Liver (tissue), 7 donors: ENCODE measurements at regions not wholly inside any gene's neighbourhood (a gene's known extent, or its start where the extent isn't known, plus 50 kb on each side); places are given as distances from the start of the nearest gene placed in this dataset.

Experiments
- DNase-seq: peaks from one replicate; pipeline ENCODE4 v3.0.0-alpha.2; 2017; ENCODE audit warnings: low spot score
- H3K27ac ChIP-seq, 2 donors: one replicate each; pipeline ENCODE4 v1.7.0; 2013; ENCODE audit warnings: inconsistent platforms in 2 of 2, low read length in 2 of 2, control low read depth in 1 of 2, low read depth in 1 of 2, mild to moderate bottlenecking in 1 of 2
- H3K27me3 ChIP-seq, 4 donors: one replicate each; pipeline versions ENCODE4 v1.6.1 to v1.7.0; 2013; ENCODE audit warnings: low read length in 3 of 4, inconsistent platforms in 1 of 4, mild to moderate bottlenecking in 1 of 4, moderate library complexity in 1 of 4; ENCODE audit not compliant: control insufficient read depth in 4 of 4, insufficient read depth in 4 of 4
- H3K36me3 ChIP-seq, 4 donors: one replicate each; pipeline versions ENCODE4 v1.6.1 to v1.7.0; 2013; ENCODE audit warnings: low read length in 3 of 4, mild to moderate bottlenecking in 3 of 4, low read depth in 1 of 4, moderate library complexity in 1 of 4; ENCODE audit not compliant: control insufficient read depth in 4 of 4, insufficient read depth in 3 of 4
- H3K4me1 ChIP-seq, 4 donors: one replicate each; pipeline versions ENCODE4 v1.6.1 to v1.7.0; 2013; ENCODE audit warnings: low read length in 3 of 4, mild to moderate bottlenecking in 3 of 4, moderate library complexity in 1 of 4; ENCODE audit not compliant: control insufficient read depth in 4 of 4, insufficient read depth in 4 of 4
- H3K4me3 ChIP-seq, 3 donors: one replicate each; pipeline versions ENCODE4 v1.6.1 to v1.7.0; 2013; ENCODE audit warnings: low read length in 3 of 3, control low read depth in 1 of 3, low read depth in 1 of 3, mild to moderate bottlenecking in 1 of 3
- H3K9ac ChIP-seq, 2 donors: one replicate each; pipeline ENCODE4 v1.7.0; 2013; ENCODE audit warnings: low read length in 2 of 2, mild to moderate bottlenecking in 2 of 2, moderate library complexity in 2 of 2, control low read depth in 1 of 2, low read depth in 1 of 2
- H3K9me3 ChIP-seq, 4 donors: one replicate each; pipeline versions ENCODE4 v1.6.1 to v1.7.0; 2013; ENCODE audit warnings: low read length in 3 of 4; ENCODE audit not compliant: control insufficient read depth in 4 of 4
- EGR1 ChIP-seq, 2 donors: IDR thresholded peaks; 2 replicates each; pipeline ENCODE4 v1.6.1; 2016 to 2018; ENCODE audit warnings: antibody characterized with exemption in 2 of 2, low read depth in 2 of 2
- FOXA1 ChIP-seq: IDR thresholded peaks from 2 replicates; pipeline ENCODE4 v1.6.1; 2016; ENCODE audit warnings: antibody characterized with exemption
- FOXA2 ChIP-seq: IDR thresholded peaks from 2 replicates; pipeline ENCODE4 v1.6.1; 2016; ENCODE audit warnings: antibody characterized with exemption
- HNF4A ChIP-seq, 2 donors: conservative IDR thresholded peaks; 2 replicates each; pipeline ENCODE4 v1.6.1; 2016; ENCODE audit warnings: antibody characterized with exemption in 2 of 2, mild to moderate bottlenecking in 2 of 2
- HNF4G ChIP-seq: IDR thresholded peaks from 2 replicates; pipeline ENCODE4 v1.6.1; 2016; ENCODE audit warnings: antibody characterized with exemption
- JUND ChIP-seq, 2 donors: IDR thresholded peaks; 2 replicates each; pipeline ENCODE4 v1.6.1; 2016; ENCODE audit warnings: antibody characterized with exemption in 2 of 2
- RAD21 ChIP-seq, 2 donors: IDR thresholded peaks; 2 replicates each; pipeline ENCODE4 v1.6.1; 2016; ENCODE audit warnings: antibody characterized with exemption in 2 of 2, mild to moderate bottlenecking in 2 of 2
- SP1 ChIP-seq: IDR thresholded peaks from 2 replicates; pipeline ENCODE4 v1.6.1; 2018; ENCODE audit warnings: antibody characterized with exemption, mild to moderate bottlenecking
- TAF1 ChIP-seq: conservative IDR thresholded peaks from 2 replicates; pipeline ENCODE4 v1.6.1; 2016; ENCODE audit warnings: antibody characterized with exemption, mild to moderate bottlenecking
- YY1 ChIP-seq: IDR thresholded peaks from 2 replicates; pipeline ENCODE4 v1.6.1; 2016; ENCODE audit warnings: antibody characterized with exemption, mild to moderate bottlenecking
- WGBS: extraction: QIAGEN DNeasy Blood & Tissue Kit; methylation state at CpG from one replicate; pipeline ENCODE4 v1.1.7; 2013; 5-methylcytosine and 5-hydroxymethylcytosine counted together
- TF ChIP-seq, protein P1 (sequence below): IDR thresholded peaks from 2 replicates; pipeline ENCODE4 v1.6.1; 2016; ENCODE audit warnings: antibody characterized with exemption
- TF ChIP-seq, protein P2 (sequence below): IDR thresholded peaks from 2 replicates; pipeline ENCODE4 v1.6.1; 2016; ENCODE audit warnings: antibody characterized with exemption, mild to moderate bottlenecking
- TF ChIP-seq, protein P3 (sequence below): IDR thresholded peaks from 2 replicates; pipeline ENCODE4 v1.6.1; 2016; ENCODE audit warnings: antibody characterized with exemption
- donor health status: healthy.
- donor health status: healthy.
- donor health status: healthy.
- donor health status: healthy.

DNA sequence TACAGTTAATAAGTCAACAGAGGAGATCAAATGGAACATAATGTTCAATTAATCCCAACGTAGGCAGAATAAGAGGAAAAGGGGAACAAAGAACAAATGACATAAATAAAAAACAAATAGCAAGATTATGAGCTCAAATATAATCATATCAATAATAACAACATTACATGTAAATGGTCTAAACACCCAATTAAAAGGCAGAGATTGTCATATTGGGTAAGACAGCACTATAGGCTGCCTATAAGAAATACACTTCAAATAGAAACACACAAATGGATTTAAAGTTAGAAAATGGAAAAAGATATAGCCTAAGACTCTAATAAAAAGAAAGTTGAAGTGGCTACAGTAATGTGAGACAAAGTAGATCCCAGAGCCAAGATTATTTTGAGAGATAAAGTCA is 126.4 kb upstream of the PTER start:
- Histone ChIP-seq H3K27me3 (peaks cover 0 to 2% (median 0%) of the 10 kb centered on the region in 4 donors), H3K4me3 (no peak overlapping the region), H3K4me1 (no peaks in the 10 kb centered on the region), H3K27ac (no peak overlapping the region), H3K36me3 (no peaks in the 10 kb centered on the region), H3K9me3 (peaks cover 0 to 7% (median 3%) of the 10 kb centered on the region in 4 donors), H3K9ac (no peak overlapping the region)
- TF ChIP-seq JUND (IDR thresholded peaks at IDR 0.05) = no peak
- no peak for TF ChIP-seq HNF4A (conservative IDR thresholded peaks at IDR 0.05)
- no peak for TF ChIP-seq TAF1
- no peak for DNase-seq
- 52% methylated on average over 1 of the region's 1 CpG for WGBS

GRCh38 chr10:16314259-16314658 is 122.6 kb upstream of the PTER start:
- Histone ChIP-seq H3K9ac (no peak overlapping the region), H3K4me3 (no peak overlapping the region), H3K36me3 (no peaks in the 10 kb centered on the region), H3K27me3 (no peaks in the 10 kb centered on the region), H3K4me1 (no peaks in the 10 kb centered on the region), H3K27ac (no peak overlapping the region), H3K9me3 (peaks cover 0 to 4% (median under 1%) of the 10 kb centered on the region in 4 donors)
- no peak for DNase-seq
- TF ChIP-seq, protein P1, sequence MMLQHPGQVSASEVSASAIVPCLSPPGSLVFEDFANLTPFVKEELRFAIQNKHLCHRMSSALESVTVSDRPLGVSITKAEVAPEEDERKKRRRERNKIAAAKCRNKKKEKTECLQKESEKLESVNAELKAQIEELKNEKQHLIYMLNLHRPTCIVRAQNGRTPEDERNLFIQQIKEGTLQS = no peak
- TF ChIP-seq RAD21 (IDR thresholded peaks at IDR 0.05) = peak in 1 of 2 donors; percentile 32

DNA sequence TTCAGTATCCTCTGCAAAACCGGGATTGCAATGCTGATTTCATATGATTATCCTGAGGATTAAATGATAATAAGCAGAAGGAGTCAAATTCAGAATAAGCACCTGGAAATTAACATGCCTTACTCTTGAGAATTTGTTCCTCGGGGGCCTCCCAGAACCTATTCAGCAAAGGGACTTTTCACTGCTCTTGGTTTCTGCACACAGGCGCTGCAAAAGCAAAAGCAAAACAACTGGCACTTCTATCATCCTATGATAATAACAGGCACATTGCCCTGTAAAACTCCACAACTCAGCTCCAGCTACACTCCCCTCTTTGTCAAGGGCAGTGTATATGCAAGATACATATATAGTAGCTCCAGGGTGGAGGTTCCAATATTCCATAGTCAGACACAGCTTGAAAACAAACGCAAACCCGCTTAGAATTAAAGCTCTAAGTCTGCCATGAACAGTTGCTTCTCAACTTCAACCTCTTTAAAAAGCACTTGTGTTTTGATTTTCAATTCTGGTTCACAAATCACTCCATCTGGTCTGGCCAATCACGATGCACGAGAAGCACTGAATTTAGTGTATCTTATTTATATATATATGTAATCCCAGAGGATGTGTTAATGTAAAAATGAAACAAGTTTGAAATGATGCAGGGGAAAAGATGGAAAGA is 119.9 kb upstream of the PTER start:
- Histone ChIP-seq H3K27me3 (no peaks in the 10 kb centered on the region), H3K36me3 (no peaks in the 10 kb centered on the region), H3K9me3 (no peaks in the 10 kb centered on the region), H3K4me1 (no peaks in the 10 kb centered on the region), H3K27ac (no peak overlapping the region), H3K9ac (no peak overlapping the region), H3K4me3 (no peak overlapping the region)
- DNase-seq = no peak
- WGBS = 78% methylated on average over 7 of the region's 7 CpGs
- TF ChIP-seq SP1 (no peak), HNF4A (conservative IDR thresholded peaks at IDR 0.05) (no peak), FOXA1 (no peak), HNF4G (no peak), EGR1 (IDR thresholded peaks at IDR 0.05; ENCODE audit: low read depth in 2 of 2) (no peak), YY1 (no peak), JUND (IDR thresholded peaks at IDR 0.05) (no peak), FOXA2 (no peak)
- TF ChIP-seq, protein P2, sequence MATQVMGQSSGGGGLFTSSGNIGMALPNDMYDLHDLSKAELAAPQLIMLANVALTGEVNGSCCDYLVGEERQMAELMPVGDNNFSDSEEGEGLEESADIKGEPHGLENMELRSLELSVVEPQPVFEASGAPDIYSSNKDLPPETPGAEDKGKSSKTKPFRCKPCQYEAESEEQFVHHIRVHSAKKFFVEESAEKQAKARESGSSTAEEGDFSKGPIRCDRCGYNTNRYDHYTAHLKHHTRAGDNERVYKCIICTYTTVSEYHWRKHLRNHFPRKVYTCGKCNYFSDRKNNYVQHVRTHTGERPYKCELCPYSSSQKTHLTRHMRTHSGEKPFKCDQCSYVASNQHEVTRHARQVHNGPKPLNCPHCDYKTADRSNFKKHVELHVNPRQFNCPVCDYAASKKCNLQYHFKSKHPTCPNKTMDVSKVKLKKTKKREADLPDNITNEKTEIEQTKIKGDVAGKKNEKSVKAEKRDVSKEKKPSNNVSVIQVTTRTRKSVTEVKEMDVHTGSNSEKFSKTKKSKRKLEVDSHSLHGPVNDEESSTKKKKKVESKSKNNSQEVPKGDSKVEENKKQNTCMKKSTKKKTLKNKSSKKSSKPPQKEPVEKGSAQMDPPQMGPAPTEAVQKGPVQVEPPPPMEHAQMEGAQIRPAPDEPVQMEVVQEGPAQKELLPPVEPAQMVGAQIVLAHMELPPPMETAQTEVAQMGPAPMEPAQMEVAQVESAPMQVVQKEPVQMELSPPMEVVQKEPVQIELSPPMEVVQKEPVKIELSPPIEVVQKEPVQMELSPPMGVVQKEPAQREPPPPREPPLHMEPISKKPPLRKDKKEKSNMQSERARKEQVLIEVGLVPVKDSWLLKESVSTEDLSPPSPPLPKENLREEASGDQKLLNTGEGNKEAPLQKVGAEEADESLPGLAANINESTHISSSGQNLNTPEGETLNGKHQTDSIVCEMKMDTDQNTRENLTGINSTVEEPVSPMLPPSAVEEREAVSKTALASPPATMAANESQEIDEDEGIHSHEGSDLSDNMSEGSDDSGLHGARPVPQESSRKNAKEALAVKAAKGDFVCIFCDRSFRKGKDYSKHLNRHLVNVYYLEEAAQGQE = no peak
- TF ChIP-seq, protein P3, sequence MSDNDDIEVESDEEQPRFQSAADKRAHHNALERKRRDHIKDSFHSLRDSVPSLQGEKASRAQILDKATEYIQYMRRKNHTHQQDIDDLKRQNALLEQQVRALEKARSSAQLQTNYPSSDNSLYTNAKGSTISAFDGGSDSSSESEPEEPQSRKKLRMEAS = no peak
